ENCODE measurements at regions not wholly inside any gene's neighbourhood (a gene's known extent, or its start where the extent isn't known, plus 50 kb on each side); places are given as distances from the start of the nearest gene placed in this dataset.

- no peak overlapping the region for H3K27ac ChIP-seq (ENCODE audit: low read depth in 2 of 2, low read length in 1 of 2)
- H3F3A ChIP-seq (replicated peaks; ENCODE audit: insufficient read depth): no peaks in the 10 kb centered on the region
- no peaks in the 10 kb centered on the region for H3K4me1 ChIP-seq (ENCODE audit: control insufficient read depth in 1 of 2, insufficient read depth in 2 of 2, low read depth in 1 of 2, low read length in 1 of 2)
- H3K9me2 ChIP-seq: no peaks in the 10 kb centered on the region
- no peak for DNase-seq
- no peak overlapping the region for H2AFZ ChIP-seq (ENCODE audit: low read depth)
- POLR2A ChIA-PET: no interaction called here
- H3K27me3 ChIP-seq (ENCODE audit: insufficient read depth): no peaks in the 10 kb centered on the region
- H3K9ac ChIP-seq: no peak overlapping the region
- H4K20me1 ChIP-seq (ENCODE audit: insufficient read depth): no peaks in the 10 kb centered on the region
- H3K79me2 ChIP-seq (ENCODE audit: insufficient read depth): no peaks in the 10 kb centered on the region
- CTCF ChIA-PET: no interaction called here
- no peaks in the 10 kb centered on the region for H3K9me3 ChIP-seq
- no peak overlapping the region for H3K4me3 ChIP-seq (ENCODE audit: low read depth in 2 of 2, low read length in 1 of 2)
- WGBS (ENCODE audit: low lambda C conversion rate): 0% methylated on average over 1 of the region's 1 CpG
- no peak overlapping the region for H3K4me2 ChIP-seq
- TF ChIP-seq RAD21 (IDR thresholded peaks at IDR 0.05; ENCODE audit: low read length) (no peak), EP300 (IDR thresholded peaks at IDR 0.05; ENCODE audit: borderline replicate concordance in 1 of 2, low read depth in 1 of 2, low read length in 1 of 2) (no peak), FOXJ3 (CRISPR knock-in tag; IDR thresholded peaks at IDR 0.05) (no peak), GATA2 (CRISPR knock-in tag; IDR thresholded peaks at IDR 0.05) (no peak), USF2 (IDR thresholded peaks at IDR 0.05; ENCODE audit: borderline replicate concordance, low read depth, low read length) (no peak), MXI1 (IDR thresholded peaks at IDR 0.05; ENCODE audit: low read depth, low read length) (no peak), MAX (IDR thresholded peaks at IDR 0.05; ENCODE audit: low read depth) (no peak), PBX3 (IDR thresholded peaks at IDR 0.05) (no peak), RXRA (IDR thresholded peaks at IDR 0.05; ENCODE audit: borderline replicate concordance, low read depth) (no peak), JUND (IDR thresholded peaks at IDR 0.05) (no peak), RFX5 (IDR thresholded peaks at IDR 0.05; ENCODE audit: low read length) (no peak), SIN3A (IDR thresholded peaks at IDR 0.05; ENCODE audit: borderline replicate concordance, low read depth, low read length) (no peak), NRF1 (IDR thresholded peaks at IDR 0.05; ENCODE audit: low read depth, low read length) (no peak), SMC3 (IDR thresholded peaks at IDR 0.05; ENCODE audit: low read depth, low read length) (no peak), EZH2phosphoT487 (IDR thresholded peaks at IDR 0.05; ENCODE audit: borderline replicate concordance, low read depth) (no peak), YY1 (IDR thresholded peaks at IDR 0.05; ENCODE audit: low read depth) (no peak), RCOR1 (IDR thresholded peaks at IDR 0.05; ENCODE audit: low read length) (no peak)
- H3K36me3 ChIP-seq (replicated peaks in 1 of 2; ENCODE audit: control insufficient read depth in 1 of 2, insufficient read depth in 2 of 2, low read length in 1 of 2): no peaks in the 10 kb centered on the region
These were observed 581.6 kb downstream of the HAO1 start for GRCh38 chr20:7358670-7359069.

- CTCF ChIA-PET: no interaction called here
These were observed 580.5 kb downstream of the HAO1 start for GRCh38 chr20:7359739-7360138.

More at GRCh38 chr20:7359739-7360138, 580.5 kb downstream of the HAO1 start:
- H3K9me3 ChIP-seq: no peaks in the 10 kb centered on the region
- POLR2A ChIA-PET: no interaction called here
- DNase-seq: no peak
- no peak overlapping the region for H3K9ac ChIP-seq
- no peak overlapping the region for H2AFZ ChIP-seq (ENCODE audit: low read depth)
- H3K27me3 ChIP-seq (ENCODE audit: insufficient read depth): no peaks in the 10 kb centered on the region
- no peaks in the 10 kb centered on the region for H3K36me3 ChIP-seq (replicated peaks in 1 of 2; ENCODE audit: control insufficient read depth in 1 of 2, insufficient read depth in 2 of 2, low read length in 1 of 2)
- H3K4me2 ChIP-seq: no peak overlapping the region
- no peaks in the 10 kb centered on the region for H3K4me1 ChIP-seq (ENCODE audit: control insufficient read depth in 1 of 2, insufficient read depth in 2 of 2, low read depth in 1 of 2, low read length in 1 of 2)
- no peaks in the 10 kb centered on the region for H3F3A ChIP-seq (replicated peaks; ENCODE audit: insufficient read depth)
- no peaks in the 10 kb centered on the region for H4K20me1 ChIP-seq (ENCODE audit: insufficient read depth)
- no peak overlapping the region for H3K4me3 ChIP-seq (ENCODE audit: low read depth in 2 of 2, low read length in 1 of 2)
- no peaks in the 10 kb centered on the region for H3K79me2 ChIP-seq (ENCODE audit: insufficient read depth)
- no peaks in the 10 kb centered on the region for H3K9me2 ChIP-seq
- no peak for TF ChIP-seq RCOR1 (IDR thresholded peaks at IDR 0.05; ENCODE audit: low read length)
- no peak for TF ChIP-seq NRF1 (IDR thresholded peaks at IDR 0.05; ENCODE audit: low read depth, low read length)
- no peak for TF ChIP-seq TAF1 (IDR thresholded peaks at IDR 0.05; ENCODE audit: borderline replicate concordance, low read depth, low read length)
- no peak for TF ChIP-seq JUND (IDR thresholded peaks at IDR 0.05)
- TF ChIP-seq RXRA (IDR thresholded peaks at IDR 0.05; ENCODE audit: borderline replicate concordance, low read depth): no peak
- TF ChIP-seq FOSL2 (IDR thresholded peaks at IDR 0.05; ENCODE audit: borderline replicate concordance, low read depth): no peak
- no peak for TF ChIP-seq IRF3 (IDR thresholded peaks at IDR 0.05; ENCODE audit: low read depth, low read length)
- TF ChIP-seq MEF2A (IDR thresholded peaks at IDR 0.05; ENCODE audit: borderline replicate concordance, low read depth): no peak
- TF ChIP-seq MXI1 (IDR thresholded peaks at IDR 0.05; ENCODE audit: low read depth, low read length): no peak
- TF ChIP-seq GATA2 (CRISPR knock-in tag; IDR thresholded peaks at IDR 0.05): no peak
- no peak for TF ChIP-seq RFX5 (IDR thresholded peaks at IDR 0.05; ENCODE audit: low read length)
- no peak for TF ChIP-seq YY1 (IDR thresholded peaks at IDR 0.05; ENCODE audit: low read depth)
- TF ChIP-seq TEAD4 (IDR thresholded peaks at IDR 0.05; ENCODE audit: borderline replicate concordance, insufficient read depth): no peak
- 19% methylated on average over 3 of the region's 3 CpGs for WGBS (ENCODE audit: low lambda C conversion rate)
- H3K27ac ChIP-seq (ENCODE audit: low read depth in 2 of 2, low read length in 1 of 2): no peak overlapping the region
